Retinal pigment epithelial cell (primary cell): ENCODE measurements at regions not wholly inside any gene's neighbourhood (a gene's known extent, or its start where the extent isn't known, plus 50 kb on each side); places are given as distances from the start of the nearest gene placed in this dataset.

ENCODE experiments used
- DNase-seq: peaks from one replicate; pipeline ENCODE4 v3.0.0-alpha.2; 2010; ENCODE audit warnings: low read depth
- H3K4me3 ChIP-seq: 2 replicates; pipeline ENCODE4 v1.5.1; 2011; ENCODE audit warnings: mild to moderate bottlenecking, low read length, control low read depth, moderate library complexity
- CTCF ChIP-seq: conservative IDR thresholded peaks from 2 replicates; pipeline ENCODE4 v1.5.1; 2011; ENCODE audit warnings: low read depth, low read length, control low read depth, inconsistent platforms

GRCh38 chr15:53114960-53115359 is 324.8 kb upstream of the ONECUT1 start:
- H3K4me3 ChIP-seq: no peak overlapping the region
- DNase-seq: no peak
- no peak for TF ChIP-seq CTCF

- H3K4me3 ChIP-seq: no peak overlapping the region
- no peak for DNase-seq
- TF ChIP-seq CTCF: no peak
Observed at GRCh38 chr15:53110999-53111398, 320.9 kb upstream of the ONECUT1 start.

- no peak overlapping the region for H3K4me3 ChIP-seq
- TF ChIP-seq CTCF: no peak
Observed at GRCh38 chr15:53108319-53108718, 318.2 kb upstream of the ONECUT1 start.

GRCh38 chr15:53107855-53108254 is 317.7 kb upstream of the ONECUT1 start:
- TF ChIP-seq CTCF: no peak
- no peak overlapping the region for H3K4me3 ChIP-seq
- no peak for DNase-seq

More at GRCh38 chr15:53108319-53108718, 318.2 kb upstream of the ONECUT1 start:
- no peak for DNase-seq

- H3K4me3 ChIP-seq: no peak overlapping the region
- TF ChIP-seq CTCF: no peak
- DNase-seq: no peak
Observed at GRCh38 chr15:53106505-53107286, 316.6 kb upstream of the ONECUT1 start.

- TF ChIP-seq CTCF: no peak
- DNase-seq: no peak
- no peak overlapping the region for H3K4me3 ChIP-seq
Observed at GRCh38 chr15:53102483-53102882, 312.3 kb upstream of the ONECUT1 start.

- no peak overlapping the region for H3K4me3 ChIP-seq
- no peak for DNase-seq
- no peak for TF ChIP-seq CTCF
Observed at GRCh38 chr15:53080484-53080883, 290.3 kb upstream of the ONECUT1 start.
